Kidney capillary endothelial cell (primary cell): ENCODE measurements at regions not wholly inside any gene's neighbourhood (a gene's known extent, or its start where the extent isn't known, plus 50 kb on each side); places are given as distances from the start of the nearest gene placed in this dataset.
A peak's percentile ranks its signal among the peaks of the same experiment; 100 is the strongest.

Experiments
- DNase-seq: peaks from one replicate; pipeline ENCODE4 v3.0.0-alpha.2; 2018; ENCODE audit warnings: low spot score

- DNase-seq: no peak
Measured at GRCh38 chr6:132936646-132937045, 122.3 kb downstream of the RPS12 start.

- DNase-seq: peak; percentile 9
Measured at GRCh38 chr6:132937466-132937906, 123.1 kb downstream of the RPS12 start.

GRCh38 chr6:132948889-132949288 is 134.5 kb downstream of the RPS12 start:
- DNase-seq: no peak

- no peak for DNase-seq
Measured at GRCh38 chr6:132950566-132950965, 136.2 kb downstream of the RPS12 start.

- no peak for DNase-seq
Measured at GRCh38 chr6:132952031-132952867, 137.9 kb downstream of the RPS12 start.

GRCh38 chr6:132952986-132953385 is 138.6 kb downstream of the RPS12 start:
- DNase-seq: no peak

- DNase-seq: no peak
Measured at GRCh38 chr6:132954222-132954621, 139.9 kb downstream of the RPS12 start.

- no peak for DNase-seq
Measured at GRCh38 chr6:132954936-132955335, 140.6 kb downstream of the RPS12 start.

- DNase-seq: no peak
Measured at GRCh38 chr6:132959639-132960326, 145.4 kb downstream of the RPS12 start.

- DNase-seq: no peak
Measured at GRCh38 chr6:132960720-132961119, 146.4 kb downstream of the RPS12 start.

GRCh38 chr6:132961122-132961521 is 146.8 kb downstream of the RPS12 start:
- no peak for DNase-seq

- DNase-seq: no peak
Measured at GRCh38 chr6:132961610-132962009, 147.2 kb downstream of the RPS12 start.

- DNase-seq: peak; percentile 63
Measured at GRCh38 chr6:132962936-132963868, 148.8 kb downstream of the RPS12 start.

- no peak for DNase-seq
Measured at GRCh38 chr6:132964101-132964867, 149.9 kb downstream of the RPS12 start.

- no peak for DNase-seq
Measured at GRCh38 chr6:132964868-132965382, 150.6 kb downstream of the RPS12 start.

- no peak for DNase-seq
Measured at GRCh38 chr6:132967871-132968270, 153.5 kb downstream of the RPS12 start.

- no peak for DNase-seq
Measured at GRCh38 chr6:132968419-132968950, 154.1 kb downstream of the RPS12 start.

GRCh38 chr6:132969196-132969595 is 154.8 kb downstream of the RPS12 start:
- no peak for DNase-seq

- DNase-seq: no peak
Measured at GRCh38 chr6:132971676-132972075, 157.3 kb downstream of the RPS12 start.

GRCh38 chr6:132972254-132972653 is 157.9 kb downstream of the RPS12 start:
- DNase-seq: no peak

GRCh38 chr6:132972971-132973370 is 158.6 kb downstream of the RPS12 start:
- DNase-seq: no peak
